Testis (tissue), 2 donors: ENCODE measurements at regions not wholly inside any gene's neighbourhood (a gene's known extent, or its start where the extent isn't known, plus 50 kb on each side); places are given as distances from the start of the nearest gene placed in this dataset.

Source experiments
- POLR2A ChIP-seq: fragments of 450-650 bp; IDR thresholded peaks from one replicate; pipeline ENCODE4 v1.6.1; 2017; ENCODE audit warnings: antibody characterized with exemption, mild to moderate bottlenecking, moderate library complexity
- TF ChIP-seq, protein P1 (sequence below), 3 experiments: fragments of 450-650 bp in 2 of 3; fragments of 200-600 bp in 1 of 3; sonication (generic) in 1 of 3; IDR thresholded peaks; one replicate each; pipeline ENCODE4 v1.5.1; 2016 to 2019; ENCODE audit warnings: antibody characterized with exemption in 3 of 3, mild to moderate bottlenecking in 2 of 3, moderate library complexity in 1 of 3

DNA sequence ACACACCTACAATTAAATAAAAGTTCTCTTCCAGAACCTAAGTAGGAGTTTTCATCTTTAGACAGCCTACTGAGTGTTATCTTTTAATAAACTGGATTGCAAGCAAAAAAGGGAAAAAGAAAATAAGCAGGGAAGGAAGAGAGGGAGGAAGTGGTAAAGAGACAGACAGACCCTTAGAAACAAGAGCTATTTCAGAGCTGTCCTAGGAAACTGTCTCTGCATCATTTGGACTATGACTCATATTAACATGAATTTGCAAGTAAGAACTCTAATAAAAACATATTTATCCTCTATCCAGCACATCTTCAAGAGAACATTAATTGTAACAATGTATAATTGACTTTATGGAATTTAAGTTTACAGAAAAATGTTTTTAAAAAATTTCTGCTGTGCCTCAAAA, 438.8 kb upstream of the USP15 start:
- no peak for TF ChIP-seq POLR2A
- TF ChIP-seq, protein P1, sequence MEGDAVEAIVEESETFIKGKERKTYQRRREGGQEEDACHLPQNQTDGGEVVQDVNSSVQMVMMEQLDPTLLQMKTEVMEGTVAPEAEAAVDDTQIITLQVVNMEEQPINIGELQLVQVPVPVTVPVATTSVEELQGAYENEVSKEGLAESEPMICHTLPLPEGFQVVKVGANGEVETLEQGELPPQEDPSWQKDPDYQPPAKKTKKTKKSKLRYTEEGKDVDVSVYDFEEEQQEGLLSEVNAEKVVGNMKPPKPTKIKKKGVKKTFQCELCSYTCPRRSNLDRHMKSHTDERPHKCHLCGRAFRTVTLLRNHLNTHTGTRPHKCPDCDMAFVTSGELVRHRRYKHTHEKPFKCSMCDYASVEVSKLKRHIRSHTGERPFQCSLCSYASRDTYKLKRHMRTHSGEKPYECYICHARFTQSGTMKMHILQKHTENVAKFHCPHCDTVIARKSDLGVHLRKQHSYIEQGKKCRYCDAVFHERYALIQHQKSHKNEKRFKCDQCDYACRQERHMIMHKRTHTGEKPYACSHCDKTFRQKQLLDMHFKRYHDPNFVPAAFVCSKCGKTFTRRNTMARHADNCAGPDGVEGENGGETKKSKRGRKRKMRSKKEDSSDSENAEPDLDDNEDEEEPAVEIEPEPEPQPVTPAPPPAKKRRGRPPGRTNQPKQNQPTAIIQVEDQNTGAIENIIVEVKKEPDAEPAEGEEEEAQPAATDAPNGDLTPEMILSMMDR (IDR thresholded peaks at IDR 0.05) = no peak
